ENCODE measurements at regions not wholly inside any gene's neighbourhood (a gene's known extent, or its start where the extent isn't known, plus 50 kb on each side); places are given as distances from the start of the nearest gene placed in this dataset.
A peak's percentile ranks its signal among the peaks of the same experiment; 100 is the strongest.

DNA sequence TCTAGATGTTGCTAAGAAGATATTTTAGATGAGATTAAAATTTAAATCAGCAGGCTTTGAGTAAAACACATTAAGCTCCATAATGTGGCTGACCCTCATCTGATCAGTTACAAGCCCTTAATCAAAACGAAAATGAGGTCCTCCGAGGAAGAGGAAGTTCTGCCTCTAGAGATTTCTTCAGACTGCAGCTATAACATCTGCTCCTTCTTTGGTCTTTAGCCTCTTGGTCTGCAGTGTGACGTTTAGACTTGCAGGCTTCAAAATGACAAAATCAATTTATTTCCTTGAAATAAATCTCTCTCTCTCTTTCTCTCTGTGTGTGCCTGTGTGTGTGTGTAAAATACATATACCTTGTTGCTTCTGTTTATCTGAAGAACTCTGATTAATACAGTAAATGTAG lies 1429.8 kb upstream of the CDH9 start:
- Histone ChIP-seq H3K27me3 (ENCODE audit: insufficient read depth, low read length, poor library complexity) (no peaks in the 10 kb centered on the region), H3K9ac (ENCODE audit: low read depth, low read length) (no peak overlapping the region), H2AFZ (ENCODE audit: low read depth, low read length) (peak overlapping the region; percentile 52), H3K79me2 (ENCODE audit: insufficient read depth, low read length) (no peaks in the 10 kb centered on the region), H3K4me2 (ENCODE audit: insufficient read depth, low read length) (no peak overlapping the region), H3K36me3 (ENCODE audit: insufficient read depth, low read length) (no peaks in the 10 kb centered on the region), H3K4me3 (ENCODE audit: low read depth in 1 of 2, low read length in 2 of 2) (no peak overlapping the region), H4K20me1 (ENCODE audit: insufficient read depth, low read length) (no peaks in the 10 kb centered on the region), H3K27ac (ENCODE audit: low read length) (no peak overlapping the region), H3K4me1 (ENCODE audit: insufficient read depth, low read length) (0 out of 2 replicates have a peak, but pooled peaks cover 3% of the 10 kb centered on the region), H3K9me3 (ENCODE audit: insufficient read depth, low read length, severe bottlenecking) (no peaks in the 10 kb centered on the region)
- TF ChIP-seq, protein P1, sequence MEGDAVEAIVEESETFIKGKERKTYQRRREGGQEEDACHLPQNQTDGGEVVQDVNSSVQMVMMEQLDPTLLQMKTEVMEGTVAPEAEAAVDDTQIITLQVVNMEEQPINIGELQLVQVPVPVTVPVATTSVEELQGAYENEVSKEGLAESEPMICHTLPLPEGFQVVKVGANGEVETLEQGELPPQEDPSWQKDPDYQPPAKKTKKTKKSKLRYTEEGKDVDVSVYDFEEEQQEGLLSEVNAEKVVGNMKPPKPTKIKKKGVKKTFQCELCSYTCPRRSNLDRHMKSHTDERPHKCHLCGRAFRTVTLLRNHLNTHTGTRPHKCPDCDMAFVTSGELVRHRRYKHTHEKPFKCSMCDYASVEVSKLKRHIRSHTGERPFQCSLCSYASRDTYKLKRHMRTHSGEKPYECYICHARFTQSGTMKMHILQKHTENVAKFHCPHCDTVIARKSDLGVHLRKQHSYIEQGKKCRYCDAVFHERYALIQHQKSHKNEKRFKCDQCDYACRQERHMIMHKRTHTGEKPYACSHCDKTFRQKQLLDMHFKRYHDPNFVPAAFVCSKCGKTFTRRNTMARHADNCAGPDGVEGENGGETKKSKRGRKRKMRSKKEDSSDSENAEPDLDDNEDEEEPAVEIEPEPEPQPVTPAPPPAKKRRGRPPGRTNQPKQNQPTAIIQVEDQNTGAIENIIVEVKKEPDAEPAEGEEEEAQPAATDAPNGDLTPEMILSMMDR (IDR thresholded peaks at IDR 0.05; ENCODE audit: borderline replicate concordance, extremely low read depth, low read length, poor library complexity, severe bottlenecking): no peak
- TF ChIP-seq EZH2 (IDR thresholded peaks at IDR 0.05; ENCODE audit: borderline replicate concordance, low read depth, low read length, severe bottlenecking): no peak
- DNase-seq (no peak), ATAC-seq (ENCODE audit: insufficient read depth, low read depth) (peak; percentile 76)

DNA sequence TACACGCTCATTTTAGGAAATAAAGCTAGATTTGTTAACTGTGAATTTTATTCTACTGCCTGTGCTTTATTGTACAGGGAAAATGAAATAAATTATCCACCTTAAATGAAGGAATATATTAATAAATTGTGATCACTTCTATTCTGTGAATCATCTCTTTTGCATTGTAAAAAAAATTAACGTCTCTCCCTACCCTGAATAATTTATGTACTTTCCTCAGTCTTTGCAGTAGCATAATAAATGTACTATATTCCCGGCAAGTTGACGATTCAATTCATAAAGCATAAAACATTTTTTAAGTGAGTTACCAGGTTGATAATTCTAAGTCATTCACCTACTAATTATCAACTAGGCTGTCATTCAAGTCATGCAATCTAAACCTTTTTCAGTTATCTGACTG lies 1425.3 kb upstream of the CDH9 start:
- TF ChIP-seq, protein P1 (IDR thresholded peaks at IDR 0.05; ENCODE audit: borderline replicate concordance, extremely low read depth, low read length, poor library complexity, severe bottlenecking): no peak
- no peak for TF ChIP-seq EZH2 (IDR thresholded peaks at IDR 0.05; ENCODE audit: borderline replicate concordance, low read depth, low read length, severe bottlenecking)

DNA sequence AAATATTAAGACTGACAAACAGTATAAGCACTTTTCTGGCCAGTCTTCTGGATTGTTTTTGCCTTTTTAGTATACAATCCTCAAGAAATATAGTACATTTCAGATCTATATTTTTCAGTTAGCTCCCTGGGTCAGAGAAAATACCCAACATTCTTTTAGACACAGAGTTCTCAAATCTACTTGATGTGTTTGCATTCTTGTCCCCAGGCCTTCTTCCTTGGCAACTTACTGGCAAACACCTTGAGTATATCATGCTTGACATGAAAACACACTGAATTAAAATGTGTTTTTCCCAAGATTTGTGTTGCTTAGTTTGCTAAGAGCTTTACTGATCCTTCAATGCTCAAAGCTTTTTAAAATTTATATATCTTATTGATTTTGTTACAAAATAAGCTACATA lies 1413.1 kb upstream of the CDH9 start:
- ATAC-seq (ENCODE audit: insufficient read depth, low read depth): no peak
- no peak overlapping the region for H3K9ac ChIP-seq (ENCODE audit: low read depth, low read length)
- no peak overlapping the region for H3K27ac ChIP-seq (ENCODE audit: low read length)
- H2AFZ ChIP-seq (ENCODE audit: low read depth, low read length): no peak overlapping the region
- no peaks in the 10 kb centered on the region for H3K4me1 ChIP-seq (ENCODE audit: insufficient read depth, low read length)
- no peaks in the 10 kb centered on the region for H3K9me3 ChIP-seq (ENCODE audit: insufficient read depth, low read length, severe bottlenecking)
- no peaks in the 10 kb centered on the region for H4K20me1 ChIP-seq (ENCODE audit: insufficient read depth, low read length)
- TF ChIP-seq, protein P1 (IDR thresholded peaks at IDR 0.05; ENCODE audit: borderline replicate concordance, extremely low read depth, low read length, poor library complexity, severe bottlenecking): no peak
- no peak for TF ChIP-seq EZH2 (IDR thresholded peaks at IDR 0.05; ENCODE audit: borderline replicate concordance, low read depth, low read length, severe bottlenecking)
- no peak for DNase-seq
- no peak overlapping the region for H3K4me2 ChIP-seq (ENCODE audit: insufficient read depth, low read length)
- no peaks in the 10 kb centered on the region for H3K79me2 ChIP-seq (ENCODE audit: insufficient read depth, low read length)
- no peaks in the 10 kb centered on the region for H3K27me3 ChIP-seq (ENCODE audit: insufficient read depth, low read length, poor library complexity)
- H3K4me3 ChIP-seq (ENCODE audit: low read depth in 1 of 2, low read length in 2 of 2): no peak overlapping the region
- H3K36me3 ChIP-seq (ENCODE audit: insufficient read depth, low read length): no peaks in the 10 kb centered on the region

More for the DNA sequence above, 1425.3 kb upstream of the CDH9 start:
- DNase-seq (no peak), ATAC-seq (ENCODE audit: insufficient read depth, low read depth) (no peak)
- Histone ChIP-seq H3K79me2 (ENCODE audit: insufficient read depth, low read length) (no peaks in the 10 kb centered on the region), H3K4me3 (ENCODE audit: low read depth in 1 of 2, low read length in 2 of 2) (no peak overlapping the region), H3K27ac (ENCODE audit: low read length) (no peak overlapping the region), H3K27me3 (ENCODE audit: insufficient read depth, low read length, poor library complexity) (no peaks in the 10 kb centered on the region), H3K9me3 (ENCODE audit: insufficient read depth, low read length, severe bottlenecking) (no peaks in the 10 kb centered on the region), H4K20me1 (ENCODE audit: insufficient read depth, low read length) (no peaks in the 10 kb centered on the region), H3K9ac (ENCODE audit: low read depth, low read length) (no peak overlapping the region), H2AFZ (ENCODE audit: low read depth, low read length) (no peak overlapping the region), H3K36me3 (ENCODE audit: insufficient read depth, low read length) (no peaks in the 10 kb centered on the region), H3K4me1 (ENCODE audit: insufficient read depth, low read length) (0 out of 2 replicates have a peak, but pooled peaks cover 3% of the 10 kb centered on the region), H3K4me2 (ENCODE audit: insufficient read depth, low read length) (no peak overlapping the region)

DNA sequence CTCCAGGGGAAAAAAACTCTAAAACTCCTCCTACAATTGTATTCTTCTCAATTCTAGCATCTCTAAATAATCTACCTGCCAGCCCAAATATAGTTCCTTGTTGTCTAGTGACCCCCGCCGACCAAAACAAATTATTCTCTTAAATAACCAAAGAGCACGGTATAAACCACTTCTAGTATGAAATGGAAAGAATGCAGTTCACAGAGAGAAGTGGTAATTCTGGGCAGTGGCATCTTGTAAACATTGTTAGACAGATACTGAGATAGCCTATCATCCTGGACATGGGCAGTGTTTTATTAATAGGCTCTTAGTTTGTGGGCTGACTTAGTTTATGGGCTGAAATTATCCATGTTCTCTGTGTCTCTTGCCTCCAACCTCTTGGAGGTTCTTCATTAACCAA lies 1412.6 kb upstream of the CDH9 start:
- no peak overlapping the region for H3K4me3 ChIP-seq (ENCODE audit: low read depth in 1 of 2, low read length in 2 of 2)
- H3K27ac ChIP-seq (ENCODE audit: low read length): no peak overlapping the region
- H3K36me3 ChIP-seq (ENCODE audit: insufficient read depth, low read length): no peaks in the 10 kb centered on the region
- no peaks in the 10 kb centered on the region for H3K27me3 ChIP-seq (ENCODE audit: insufficient read depth, low read length, poor library complexity)
- ATAC-seq (ENCODE audit: insufficient read depth, low read depth): no peak
- TF ChIP-seq, protein P1 (IDR thresholded peaks at IDR 0.05; ENCODE audit: borderline replicate concordance, extremely low read depth, low read length, poor library complexity, severe bottlenecking): no peak
- TF ChIP-seq EZH2 (IDR thresholded peaks at IDR 0.05; ENCODE audit: borderline replicate concordance, low read depth, low read length, severe bottlenecking): no peak
- no peaks in the 10 kb centered on the region for H4K20me1 ChIP-seq (ENCODE audit: insufficient read depth, low read length)
- no peaks in the 10 kb centered on the region for H3K79me2 ChIP-seq (ENCODE audit: insufficient read depth, low read length)
- no peak overlapping the region for H3K4me2 ChIP-seq (ENCODE audit: insufficient read depth, low read length)
- H3K9ac ChIP-seq (ENCODE audit: low read depth, low read length): no peak overlapping the region
- no peaks in the 10 kb centered on the region for H3K9me3 ChIP-seq (ENCODE audit: insufficient read depth, low read length, severe bottlenecking)
- H3K4me1 ChIP-seq (ENCODE audit: insufficient read depth, low read length): no peaks in the 10 kb centered on the region
- H2AFZ ChIP-seq (ENCODE audit: low read depth, low read length): no peak overlapping the region
- no peak for DNase-seq

Data from DND-41 (cell line).